ENCODE measurements at regions not wholly inside any gene's neighbourhood (a gene's known extent, or its start where the extent isn't known, plus 50 kb on each side); places are given as distances from the start of the nearest gene placed in this dataset.

- no peak for DNase-seq
- H3K9ac ChIP-seq (ENCODE audit: low read depth, low read length), result no peak overlapping the region
- H3K36me3 ChIP-seq (ENCODE audit: insufficient read depth, low read length), result no peaks in the 10 kb centered on the region
- ATAC-seq (ENCODE audit: insufficient read depth, low read depth), result no peak
- no peak overlapping the region for H3K27ac ChIP-seq (ENCODE audit: low read length)
- peaks cover 59% of the 10 kb centered on the region for H3K4me1 ChIP-seq (ENCODE audit: insufficient read depth, low read length)
- no peaks in the 10 kb centered on the region for H3K9me3 ChIP-seq (ENCODE audit: insufficient read depth, low read length, severe bottlenecking)
- TF ChIP-seq EZH2 (IDR thresholded peaks at IDR 0.05; ENCODE audit: borderline replicate concordance, low read depth, low read length, severe bottlenecking), result no peak
- TF ChIP-seq CTCF (IDR thresholded peaks at IDR 0.05; ENCODE audit: borderline replicate concordance, extremely low read depth, low read length, poor library complexity, severe bottlenecking), result no peak
- no peak overlapping the region for H3K4me3 ChIP-seq (ENCODE audit: low read depth in 1 of 2, low read length in 2 of 2)
- H4K20me1 ChIP-seq (ENCODE audit: insufficient read depth, low read length), result no peaks in the 10 kb centered on the region
- no peaks in the 10 kb centered on the region for H3K27me3 ChIP-seq (ENCODE audit: insufficient read depth, low read length, poor library complexity)
- H2AFZ ChIP-seq (ENCODE audit: low read depth, low read length), result no peak overlapping the region
- no peak overlapping the region for H3K4me2 ChIP-seq (ENCODE audit: insufficient read depth, low read length)
- H3K79me2 ChIP-seq (ENCODE audit: insufficient read depth, low read length), result no peaks in the 10 kb centered on the region
Observed at GRCh38 chr4:153939570-153939969, 150.7 kb upstream of the SFRP2 start.

GRCh38 chr4:153938994-153939393, 150.1 kb upstream of the SFRP2 start:
- no peak overlapping the region for H3K4me3 ChIP-seq (ENCODE audit: low read depth in 1 of 2, low read length in 2 of 2)
- peaks cover 65% of the 10 kb centered on the region for H3K4me1 ChIP-seq (ENCODE audit: insufficient read depth, low read length)
- H3K27ac ChIP-seq (ENCODE audit: low read length), result 0 out of 2 replicates have a peak overlapping the region, but pooled peaks have one; percentile 14
- H2AFZ ChIP-seq (ENCODE audit: low read depth, low read length), result no peak overlapping the region
- H3K4me2 ChIP-seq (ENCODE audit: insufficient read depth, low read length), result no peak overlapping the region
- ATAC-seq (ENCODE audit: insufficient read depth, low read depth) (no peak), DNase-seq (no peak)
- H3K36me3 ChIP-seq (ENCODE audit: insufficient read depth, low read length), result no peaks in the 10 kb centered on the region
- no peak overlapping the region for H3K9ac ChIP-seq (ENCODE audit: low read depth, low read length)
- H3K9me3 ChIP-seq (ENCODE audit: insufficient read depth, low read length, severe bottlenecking), result no peaks in the 10 kb centered on the region
- H3K27me3 ChIP-seq (ENCODE audit: insufficient read depth, low read length, poor library complexity), result no peaks in the 10 kb centered on the region
- no peaks in the 10 kb centered on the region for H3K79me2 ChIP-seq (ENCODE audit: insufficient read depth, low read length)
- H4K20me1 ChIP-seq (ENCODE audit: insufficient read depth, low read length), result no peaks in the 10 kb centered on the region
- TF ChIP-seq CTCF (IDR thresholded peaks at IDR 0.05; ENCODE audit: borderline replicate concordance, extremely low read depth, low read length, poor library complexity, severe bottlenecking), result no peak
- TF ChIP-seq EZH2 (IDR thresholded peaks at IDR 0.05; ENCODE audit: borderline replicate concordance, low read depth, low read length, severe bottlenecking), result no peak

GRCh38 chr4:153937289-153937688, 148.4 kb upstream of the SFRP2 start:
- Histone ChIP-seq H3K27ac (ENCODE audit: low read length) (peak overlapping the region; percentile 75), H3K36me3 (ENCODE audit: insufficient read depth, low read length) (no peaks in the 10 kb centered on the region), H4K20me1 (ENCODE audit: insufficient read depth, low read length) (no peaks in the 10 kb centered on the region), H3K9me3 (ENCODE audit: insufficient read depth, low read length, severe bottlenecking) (no peaks in the 10 kb centered on the region), H3K4me3 (ENCODE audit: low read depth in 1 of 2, low read length in 2 of 2) (no peak overlapping the region), H3K27me3 (ENCODE audit: insufficient read depth, low read length, poor library complexity) (no peaks in the 10 kb centered on the region), H2AFZ (ENCODE audit: low read depth, low read length) (peak overlapping the region; percentile 45; the same call in 1 of the 2 replicates), H3K4me1 (ENCODE audit: insufficient read depth, low read length) (peaks cover 65% of the 10 kb centered on the region), H3K79me2 (ENCODE audit: insufficient read depth, low read length) (no peaks in the 10 kb centered on the region), H3K9ac (ENCODE audit: low read depth, low read length) (peak overlapping the region; percentile 22; the same call in 1 of the 2 replicates), H3K4me2 (ENCODE audit: insufficient read depth, low read length) (peak overlapping the region; percentile 50; the same call in 1 of the 2 replicates)
- TF ChIP-seq EZH2 (IDR thresholded peaks at IDR 0.05; ENCODE audit: borderline replicate concordance, low read depth, low read length, severe bottlenecking) (no peak), CTCF (IDR thresholded peaks at IDR 0.05; ENCODE audit: borderline replicate concordance, extremely low read depth, low read length, poor library complexity, severe bottlenecking) (no peak)
- peak; percentile 55 for DNase-seq
- peak; percentile 78 for ATAC-seq (ENCODE audit: insufficient read depth, low read depth)

Measured in DND-41 (cell line).